Suprapubic skin (tissue), 4 donors: ENCODE measurements at regions not wholly inside any gene's neighbourhood (a gene's known extent, or its start where the extent isn't known, plus 50 kb on each side); places are given as distances from the start of the nearest gene placed in this dataset.

Source experiments
- DNase-seq, 2 donors: peaks; one replicate each; pipeline ENCODE4 v3.0.0-alpha.2; 2019; ENCODE audit warnings: low spot score in 2 of 2
- H3K27ac ChIP-seq: fragments of 200-600 bp; sonication (generic); one replicate; pipeline ENCODE4 v1.5.1; 2019
- H3K27me3 ChIP-seq: fragments of 200-600 bp; sonication (generic); one replicate; pipeline ENCODE4 v1.5.1; 2019
- H3K36me3 ChIP-seq: fragments of 200-600 bp; sonication (generic); one replicate; pipeline ENCODE4 v1.5.1; 2019
- H3K4me1 ChIP-seq: fragments of 200-600 bp; sonication (generic); one replicate; pipeline ENCODE4 v1.5.1; 2019
- H3K4me3 ChIP-seq: fragments of 200-600 bp; sonication (generic); one replicate; pipeline ENCODE4 v1.5.1; 2019; ENCODE audit warnings: mild to moderate bottlenecking
- H3K9me3 ChIP-seq: fragments of 200-600 bp; sonication (generic); one replicate; pipeline ENCODE4 v1.5.1; 2019
- CTCF ChIP-seq, 2 donors: fragments of 200-600 bp in 1 of 2; fragments of 450-650 bp in 1 of 2; sonication (generic) in 1 of 2; IDR thresholded peaks; one replicate each; pipeline ENCODE4 v1.5.1; 2016 to 2019; ENCODE audit warnings: antibody characterized with exemption in 2 of 2, mild to moderate bottlenecking in 1 of 2, moderate library complexity in 1 of 2
- EP300 ChIP-seq: sonication (generic); formaldehyde crosslinking; IDR thresholded peaks from one replicate; pipeline ENCODE4 v1.6.1; 2017; ENCODE audit warnings: antibody characterized with exemption
- POLR2A ChIP-seq, 2 donors: fragments of 450-650 bp; IDR thresholded peaks; one replicate each; pipeline ENCODE4 v1.6.1; 2017; ENCODE audit warnings: antibody characterized with exemption in 2 of 2, mild to moderate bottlenecking in 2 of 2, moderate library complexity in 2 of 2
- POLR2AphosphoS5 ChIP-seq, 3 donors: sonication (generic); formaldehyde crosslinking; IDR thresholded peaks; one replicate each; pipeline ENCODE4 v1.6.1; 2017; ENCODE audit warnings: antibody characterized with exemption in 3 of 3
- WGBS: methylation state at CpG from one replicate; pipeline ENCODE4 v1.1.5; 2018; 5-methylcytosine and 5-hydroxymethylcytosine counted together

GRCh38 chr5:104400941-104401340 lies 838.4 kb upstream of the NUDT12 start:
- TF ChIP-seq CTCF (IDR thresholded peaks at IDR 0.05) = no peak
- no peak for TF ChIP-seq POLR2A (IDR thresholded peaks at IDR 0.05)
- no peak for TF ChIP-seq POLR2AphosphoS5 (IDR thresholded peaks at IDR 0.05)
- TF ChIP-seq EP300 = no peak
- H3K27me3 ChIP-seq = no peaks in the 10 kb centered on the region
- DNase-seq = no peak
- 100% methylated on average over 3 of the region's 3 CpGs for WGBS
- no peaks in the 10 kb centered on the region for H3K4me1 ChIP-seq
- H3K36me3 ChIP-seq = no peaks in the 10 kb centered on the region
- no peak overlapping the region for H3K4me3 ChIP-seq
- H3K9me3 ChIP-seq = no peaks in the 10 kb centered on the region
- no peak overlapping the region for H3K27ac ChIP-seq

GRCh38 chr5:104385906-104386305 lies 823.3 kb upstream of the NUDT12 start:
- WGBS = 73% methylated on average over 3 of the region's 3 CpGs
- no peak overlapping the region for H3K4me3 ChIP-seq
- H3K9me3 ChIP-seq = no peaks in the 10 kb centered on the region
- TF ChIP-seq POLR2AphosphoS5 (IDR thresholded peaks at IDR 0.05) (no peak), EP300 (no peak), CTCF (IDR thresholded peaks at IDR 0.05) (no peak), POLR2A (IDR thresholded peaks at IDR 0.05) (no peak)
- no peaks in the 10 kb centered on the region for H3K36me3 ChIP-seq
- no peak for DNase-seq
- H3K27me3 ChIP-seq = no peaks in the 10 kb centered on the region
- no peak overlapping the region for H3K27ac ChIP-seq
- H3K4me1 ChIP-seq = no peaks in the 10 kb centered on the region

GRCh38 chr5:104375345-104375744 lies 812.8 kb upstream of the NUDT12 start:
- no peak for DNase-seq
- Histone ChIP-seq H3K4me1 (no peaks in the 10 kb centered on the region), H3K27me3 (no peaks in the 10 kb centered on the region), H3K4me3 (no peak overlapping the region), H3K9me3 (no peaks in the 10 kb centered on the region), H3K36me3 (no peaks in the 10 kb centered on the region), H3K27ac (no peak overlapping the region)
- WGBS = 17% methylated on average over 1 of the region's 1 CpG
- no peak for TF ChIP-seq EP300
- TF ChIP-seq CTCF (IDR thresholded peaks at IDR 0.05) = no peak
- TF ChIP-seq POLR2A (IDR thresholded peaks at IDR 0.05) = no peak
- no peak for TF ChIP-seq POLR2AphosphoS5 (IDR thresholded peaks at IDR 0.05)

GRCh38 chr5:104372796-104373195 lies 810.2 kb upstream of the NUDT12 start:
- TF ChIP-seq EP300 = no peak
- no peak for TF ChIP-seq CTCF (IDR thresholded peaks at IDR 0.05)
- no peak for TF ChIP-seq POLR2AphosphoS5 (IDR thresholded peaks at IDR 0.05)
- TF ChIP-seq POLR2A (IDR thresholded peaks at IDR 0.05) = no peak
- no peaks in the 10 kb centered on the region for H3K27me3 ChIP-seq
- no peaks in the 10 kb centered on the region for H3K4me1 ChIP-seq
- 47% methylated on average over 2 of the region's 2 CpGs for WGBS
- no peak overlapping the region for H3K27ac ChIP-seq
- DNase-seq = no peak
- no peaks in the 10 kb centered on the region for H3K9me3 ChIP-seq
- no peak overlapping the region for H3K4me3 ChIP-seq
- no peaks in the 10 kb centered on the region for H3K36me3 ChIP-seq

- DNase-seq = no peak
- Histone ChIP-seq H3K27ac (no peak overlapping the region), H3K36me3 (no peaks in the 10 kb centered on the region), H3K27me3 (no peaks in the 10 kb centered on the region), H3K4me3 (no peak overlapping the region), H3K9me3 (no peaks in the 10 kb centered on the region), H3K4me1 (no peaks in the 10 kb centered on the region)
- TF ChIP-seq POLR2A (IDR thresholded peaks at IDR 0.05) = no peak
- TF ChIP-seq POLR2AphosphoS5 (IDR thresholded peaks at IDR 0.05) = no peak
- no peak for TF ChIP-seq CTCF (IDR thresholded peaks at IDR 0.05)
- TF ChIP-seq EP300 = no peak
- WGBS = 72% methylated on average over 10 of the region's 10 CpGs
Observed at GRCh38 chr5:104372376-104372775, 809.8 kb upstream of the NUDT12 start.
